ENCODE measurements at regions not wholly inside any gene's neighbourhood (a gene's known extent, or its start where the extent isn't known, plus 50 kb on each side); places are given as distances from the start of the nearest gene placed in this dataset.

DNA sequence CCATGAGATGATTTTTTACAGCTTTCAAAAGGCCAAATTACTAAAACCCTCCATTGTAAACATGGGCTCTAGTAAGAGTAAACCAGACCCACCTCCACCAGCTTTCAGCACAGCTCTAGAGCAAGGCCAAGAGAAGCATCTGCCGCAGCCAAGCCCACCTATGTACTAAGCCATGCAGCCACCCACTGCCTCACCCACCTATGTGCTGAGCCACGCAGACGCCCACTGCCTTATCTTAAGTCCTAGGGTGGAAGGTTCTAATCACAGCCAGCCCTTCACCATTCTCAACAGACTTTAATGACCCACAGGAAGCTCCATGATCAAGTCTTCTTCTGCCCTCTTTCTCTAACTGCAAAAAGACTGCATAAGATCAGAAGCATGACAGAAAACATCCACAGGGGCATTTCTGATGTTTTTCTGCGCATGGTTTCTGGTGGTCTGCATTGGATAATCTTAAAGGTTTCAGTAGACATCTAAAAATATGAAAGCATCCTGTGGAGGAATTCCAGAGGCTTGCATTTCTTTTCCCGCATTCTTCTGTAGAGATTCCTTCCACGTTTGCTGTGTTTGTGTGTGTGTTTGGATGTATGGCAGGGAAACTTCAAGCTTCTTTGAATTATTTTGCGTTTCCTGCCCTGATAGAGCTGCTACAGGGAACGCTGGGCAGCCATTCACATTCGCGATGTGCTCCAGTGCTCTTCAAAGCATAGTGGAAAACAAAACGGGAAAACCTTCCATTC lies 286.1 kb upstream of the KLF6 start:
- no peak for DNase-seq (ENCODE audit: extremely low read depth, low read depth)
- TF ChIP-seq, protein P1, sequence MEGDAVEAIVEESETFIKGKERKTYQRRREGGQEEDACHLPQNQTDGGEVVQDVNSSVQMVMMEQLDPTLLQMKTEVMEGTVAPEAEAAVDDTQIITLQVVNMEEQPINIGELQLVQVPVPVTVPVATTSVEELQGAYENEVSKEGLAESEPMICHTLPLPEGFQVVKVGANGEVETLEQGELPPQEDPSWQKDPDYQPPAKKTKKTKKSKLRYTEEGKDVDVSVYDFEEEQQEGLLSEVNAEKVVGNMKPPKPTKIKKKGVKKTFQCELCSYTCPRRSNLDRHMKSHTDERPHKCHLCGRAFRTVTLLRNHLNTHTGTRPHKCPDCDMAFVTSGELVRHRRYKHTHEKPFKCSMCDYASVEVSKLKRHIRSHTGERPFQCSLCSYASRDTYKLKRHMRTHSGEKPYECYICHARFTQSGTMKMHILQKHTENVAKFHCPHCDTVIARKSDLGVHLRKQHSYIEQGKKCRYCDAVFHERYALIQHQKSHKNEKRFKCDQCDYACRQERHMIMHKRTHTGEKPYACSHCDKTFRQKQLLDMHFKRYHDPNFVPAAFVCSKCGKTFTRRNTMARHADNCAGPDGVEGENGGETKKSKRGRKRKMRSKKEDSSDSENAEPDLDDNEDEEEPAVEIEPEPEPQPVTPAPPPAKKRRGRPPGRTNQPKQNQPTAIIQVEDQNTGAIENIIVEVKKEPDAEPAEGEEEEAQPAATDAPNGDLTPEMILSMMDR (IDR thresholded peaks at IDR 0.05; ENCODE audit: low read depth, low read length, missing control alignments), result no peak

DNA sequence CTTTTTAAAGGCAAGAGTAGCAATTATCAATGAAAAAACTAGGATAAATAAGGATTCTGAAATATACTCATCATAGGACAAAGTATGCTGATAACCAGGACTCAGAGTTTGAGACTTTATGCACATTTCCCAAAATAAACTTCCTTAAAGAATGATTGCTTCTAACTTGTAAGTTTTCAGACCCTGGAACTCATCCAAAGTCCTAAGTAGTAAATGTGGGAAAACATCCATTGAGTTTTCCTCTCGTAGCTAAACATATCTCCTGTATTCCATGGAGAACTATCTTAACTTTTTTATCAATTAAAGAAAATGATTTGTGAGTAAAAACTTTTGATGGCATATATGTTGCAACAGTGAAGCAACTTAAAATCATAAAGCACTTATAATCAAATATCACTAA lies 285.2 kb upstream of the KLF6 start:
- TF ChIP-seq, protein P1 (IDR thresholded peaks at IDR 0.05; ENCODE audit: low read depth, low read length, missing control alignments), result no peak
- H3K4me3 ChIP-seq (replicated peaks; ENCODE audit: low read depth, low read length), result no peak overlapping the region
- no peak for DNase-seq (ENCODE audit: extremely low read depth, low read depth)

More for the DNA sequence above, 286.1 kb upstream of the KLF6 start:
- H3K4me3 ChIP-seq (replicated peaks; ENCODE audit: low read depth, low read length), result no peak overlapping the region

DNA sequence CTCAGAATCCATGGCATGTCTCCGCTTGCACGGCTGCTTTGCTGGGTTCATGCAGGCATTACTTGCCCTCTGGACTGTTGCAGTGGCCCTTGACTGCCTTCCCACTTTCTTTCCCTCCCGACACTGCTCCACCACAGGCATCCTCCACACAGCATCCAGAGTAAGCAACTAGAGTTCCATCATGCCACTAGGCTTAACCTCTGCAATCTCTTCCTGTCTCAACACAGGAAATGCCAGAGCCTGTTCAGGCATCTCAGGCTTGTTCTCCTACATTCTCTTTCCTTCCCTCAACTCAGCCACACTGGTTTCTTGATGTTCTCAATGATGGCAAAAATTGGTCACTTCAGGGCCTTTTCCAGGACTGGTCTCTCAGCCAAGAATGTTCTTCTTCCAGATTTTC lies 284.5 kb upstream of the KLF6 start:
- DNase-seq (ENCODE audit: extremely low read depth, low read depth), result no peak
- H3K4me3 ChIP-seq (replicated peaks; ENCODE audit: low read depth, low read length), result no peak overlapping the region
- TF ChIP-seq, protein P1 (IDR thresholded peaks at IDR 0.05; ENCODE audit: low read depth, low read length, missing control alignments), result no peak

DNA sequence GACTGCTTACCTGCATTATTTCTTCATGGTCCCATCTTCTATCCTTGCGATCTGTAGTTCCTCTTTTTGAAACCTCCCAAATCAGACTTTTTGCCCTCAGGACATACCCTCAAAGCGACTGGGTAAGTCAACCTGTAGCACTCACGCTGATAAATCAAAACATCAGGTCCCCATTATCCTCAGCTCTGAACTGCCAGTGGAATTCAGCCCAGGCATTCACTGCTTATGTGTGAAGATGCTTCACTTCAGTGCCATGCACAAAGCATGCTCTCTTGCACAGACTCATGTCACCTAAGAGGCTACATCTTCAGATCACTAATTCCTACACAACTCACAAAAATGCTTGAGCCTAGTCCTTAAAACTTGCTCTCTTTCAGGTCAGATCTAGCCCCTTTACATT lies 283.6 kb upstream of the KLF6 start:
- DNase-seq (ENCODE audit: extremely low read depth, low read depth), result no peak
- TF ChIP-seq, protein P1 (IDR thresholded peaks at IDR 0.05; ENCODE audit: low read depth, low read length, missing control alignments), result no peak
- no peak overlapping the region for H3K4me3 ChIP-seq (replicated peaks; ENCODE audit: low read depth, low read length)

DNA sequence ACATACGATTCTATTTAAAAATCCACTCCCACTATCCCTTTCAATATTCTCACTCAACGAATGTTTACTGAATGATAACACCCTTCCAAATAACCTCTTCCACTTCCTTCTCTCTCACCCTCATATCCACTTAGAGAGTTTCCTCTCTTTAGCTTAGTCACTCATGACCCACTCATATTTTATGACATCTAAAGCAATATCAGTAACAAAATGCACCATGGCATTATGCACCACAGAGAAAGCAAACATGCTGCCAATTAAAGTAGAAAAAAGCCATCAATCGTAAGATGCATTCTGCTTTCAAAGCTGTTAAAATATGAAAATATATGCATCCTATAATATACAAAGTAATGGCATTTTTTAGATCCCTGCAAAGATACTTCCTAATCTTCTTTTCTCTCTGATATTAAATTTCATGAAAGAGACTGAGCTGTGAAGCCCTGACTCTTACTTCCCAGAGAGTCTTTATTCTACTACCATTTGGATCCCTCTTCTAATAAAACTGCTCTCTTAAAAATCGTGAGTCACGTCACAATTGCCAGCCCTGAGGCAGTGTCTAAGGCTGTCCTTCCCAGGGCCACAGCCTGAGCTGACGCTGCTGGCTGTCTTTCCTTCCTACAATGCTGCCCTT lies 283.0 kb upstream of the KLF6 start:
- H3K4me3 ChIP-seq (replicated peaks; ENCODE audit: low read depth, low read length), result no peak overlapping the region
- DNase-seq (ENCODE audit: extremely low read depth, low read depth), result no peak
- TF ChIP-seq, protein P1 (IDR thresholded peaks at IDR 0.05; ENCODE audit: low read depth, low read length, missing control alignments), result no peak

DNA sequence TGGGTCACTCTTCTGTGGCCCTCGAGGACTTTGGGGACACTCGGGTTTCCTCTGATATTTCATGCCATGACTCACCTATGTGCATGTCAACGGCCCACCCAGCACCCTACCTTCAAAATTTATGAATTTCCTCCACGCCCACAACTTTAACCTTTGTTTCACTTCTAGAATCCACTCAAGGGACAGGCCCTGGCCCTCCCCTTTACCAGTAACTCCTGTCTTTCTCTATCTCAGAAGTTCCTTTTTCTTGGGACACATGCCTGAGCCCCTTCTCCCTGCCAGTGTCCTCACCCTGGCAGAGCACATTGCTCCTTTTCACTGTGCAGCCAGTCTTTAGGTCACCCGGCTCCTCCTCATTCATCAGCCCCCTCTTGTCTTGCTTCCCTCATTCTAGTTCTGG lies 282.5 kb upstream of the KLF6 start:
- DNase-seq (ENCODE audit: extremely low read depth, low read depth), result no peak
- H3K4me3 ChIP-seq (replicated peaks; ENCODE audit: low read depth, low read length), result no peak overlapping the region
- TF ChIP-seq, protein P1 (IDR thresholded peaks at IDR 0.05; ENCODE audit: low read depth, low read length, missing control alignments), result no peak
